Kasumi-1 (cell line): ENCODE measurements at regions not wholly inside any gene's neighbourhood (a gene's known extent, or its start where the extent isn't known, plus 50 kb on each side); places are given as distances from the start of the nearest gene placed in this dataset.
"Not testable (repeated sequence)": the region's sequence is repeated elsewhere in the genome, so short reads cannot be mapped to it uniquely, and the experiment has no call there.

Experiments used
- DNase-seq, 2 experiments: peaks; one replicate each; lab custom pipeline; 2025; lab: John Stamatoyannopoulos, UW

- no peak for DNase-seq
Observed at GRCh38 chr14:44385906-44386305, 121.2 kb downstream of the FSCB start.

DNA sequence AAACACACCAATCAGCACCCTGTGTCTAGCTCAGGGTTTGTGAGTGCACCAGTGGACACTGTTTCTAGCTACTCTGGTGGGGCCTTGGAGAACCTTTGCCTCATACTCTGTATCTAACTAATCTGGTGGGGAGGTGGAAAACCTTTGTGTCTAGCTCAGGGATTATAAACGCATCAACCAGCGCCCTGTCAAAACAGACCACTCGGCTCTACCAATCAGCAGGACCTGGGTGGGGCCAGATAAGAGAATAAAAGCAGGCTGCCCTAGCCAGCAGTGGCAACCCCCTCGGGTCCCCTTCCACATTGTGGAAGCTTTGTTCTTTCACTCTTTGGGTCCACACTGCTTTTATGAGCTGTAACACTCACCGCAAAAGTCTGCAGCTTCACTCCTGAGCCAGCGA is 121.8 kb downstream of the FSCB start:
- not testable (repeated sequence) for DNase-seq

DNA sequence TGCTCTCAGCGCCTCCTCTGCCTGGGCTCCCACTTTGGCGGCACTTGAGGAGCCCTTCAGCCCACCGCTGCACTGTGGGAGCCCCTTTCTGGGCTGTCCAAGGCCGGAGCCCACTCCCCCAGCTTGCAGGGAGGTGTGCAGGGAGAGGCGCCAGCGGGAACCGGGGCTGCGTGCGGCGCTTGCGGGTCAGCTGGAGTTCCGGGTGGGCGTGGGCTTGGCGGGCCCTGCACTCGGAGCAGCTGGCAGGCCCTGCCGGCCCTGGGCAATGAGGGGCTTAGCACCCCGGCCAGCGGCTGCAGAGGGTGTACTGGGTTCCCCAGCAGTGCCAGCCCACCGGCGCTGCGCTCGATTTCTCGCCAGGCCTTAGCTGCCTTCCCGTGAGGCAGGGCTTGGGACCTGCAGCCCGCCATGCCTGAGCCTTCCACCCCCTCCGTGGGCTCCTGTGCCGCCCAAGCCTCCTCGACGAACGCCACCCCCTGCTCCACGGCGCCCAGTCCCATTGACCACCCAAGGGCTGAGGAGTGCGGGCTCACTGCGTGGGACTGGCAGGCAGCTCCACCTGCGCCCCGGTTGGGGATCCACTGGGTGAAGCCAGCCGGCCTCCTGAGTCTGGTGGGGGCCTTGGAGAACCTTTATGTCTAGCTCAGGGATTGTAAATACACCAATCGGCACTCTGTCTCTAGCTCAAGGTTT is 122.3 kb downstream of the FSCB start:
- not testable (repeated sequence) for DNase-seq

- DNase-seq: no peak
Observed at GRCh38 chr14:44384093-44384492, 123.0 kb downstream of the FSCB start.

DNA sequence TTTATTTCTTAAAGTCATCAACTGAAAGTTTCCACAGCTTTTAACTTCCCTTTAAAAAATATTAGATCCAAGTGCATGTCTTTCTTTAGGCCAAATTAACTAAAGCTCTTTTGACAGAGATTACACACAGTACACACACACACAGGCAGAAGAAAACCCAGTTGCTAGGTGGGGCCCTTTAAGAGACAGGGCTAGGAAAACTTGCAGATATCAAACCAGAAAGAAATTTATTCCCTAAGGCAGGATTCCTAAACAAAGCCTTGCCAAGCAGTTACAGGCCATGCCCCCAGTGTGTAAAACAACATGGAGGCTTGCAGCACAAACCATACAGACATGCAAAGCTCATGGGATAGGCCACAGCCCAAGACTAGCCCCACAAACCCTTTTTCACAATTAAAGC is 123.4 kb downstream of the FSCB start:
- no peak for DNase-seq

GRCh38 chr14:44379292-44379977 is 127.6 kb downstream of the FSCB start:
- peak in 1 of 2 experiments; percentile 10 for DNase-seq

DNA sequence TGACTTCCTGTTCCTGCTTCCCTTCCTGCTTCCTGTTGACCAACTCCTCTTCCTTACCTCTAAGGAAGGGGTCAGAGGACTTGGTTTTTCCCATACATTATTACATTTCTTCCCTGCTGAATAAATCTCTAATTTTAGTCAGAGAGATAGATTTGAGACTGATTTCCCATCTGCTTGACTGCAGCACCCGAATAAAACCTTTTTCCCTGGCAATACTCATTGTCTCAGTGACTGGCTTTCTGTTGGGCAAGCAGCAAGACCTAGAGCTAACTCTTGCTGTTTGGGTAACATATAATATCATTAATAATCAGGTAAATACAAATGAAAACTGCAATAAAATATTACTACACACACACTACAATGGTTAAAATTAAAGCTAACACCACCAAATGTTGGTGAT is 132.2 kb downstream of the FSCB start:
- no peak for DNase-seq

GRCh38 chr14:44372807-44373489 is 134.1 kb downstream of the FSCB start:
- DNase-seq: no peak

DNA sequence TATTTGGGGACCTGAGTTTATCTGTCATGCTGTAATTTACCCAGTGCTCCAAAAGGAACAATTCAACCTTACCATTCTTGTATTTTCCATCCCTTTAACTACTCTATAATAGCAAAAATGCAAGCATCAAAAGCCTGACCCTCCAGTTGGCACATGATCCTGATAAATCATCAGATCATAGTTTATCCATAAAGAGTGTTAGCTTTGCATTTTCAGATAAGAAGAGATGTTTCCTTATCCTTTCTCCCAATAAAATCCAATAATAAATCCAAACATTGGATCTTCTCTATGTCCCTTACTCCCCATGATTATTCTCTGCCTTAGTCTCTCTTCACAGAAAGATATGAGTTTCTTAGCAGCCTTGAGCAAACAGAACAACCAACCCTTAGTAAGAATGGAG is 134.9 kb downstream of the FSCB start:
- no peak for DNase-seq

GRCh38 chr14:44370727-44371126 is 136.4 kb downstream of the FSCB start:
- DNase-seq: no peak

DNA sequence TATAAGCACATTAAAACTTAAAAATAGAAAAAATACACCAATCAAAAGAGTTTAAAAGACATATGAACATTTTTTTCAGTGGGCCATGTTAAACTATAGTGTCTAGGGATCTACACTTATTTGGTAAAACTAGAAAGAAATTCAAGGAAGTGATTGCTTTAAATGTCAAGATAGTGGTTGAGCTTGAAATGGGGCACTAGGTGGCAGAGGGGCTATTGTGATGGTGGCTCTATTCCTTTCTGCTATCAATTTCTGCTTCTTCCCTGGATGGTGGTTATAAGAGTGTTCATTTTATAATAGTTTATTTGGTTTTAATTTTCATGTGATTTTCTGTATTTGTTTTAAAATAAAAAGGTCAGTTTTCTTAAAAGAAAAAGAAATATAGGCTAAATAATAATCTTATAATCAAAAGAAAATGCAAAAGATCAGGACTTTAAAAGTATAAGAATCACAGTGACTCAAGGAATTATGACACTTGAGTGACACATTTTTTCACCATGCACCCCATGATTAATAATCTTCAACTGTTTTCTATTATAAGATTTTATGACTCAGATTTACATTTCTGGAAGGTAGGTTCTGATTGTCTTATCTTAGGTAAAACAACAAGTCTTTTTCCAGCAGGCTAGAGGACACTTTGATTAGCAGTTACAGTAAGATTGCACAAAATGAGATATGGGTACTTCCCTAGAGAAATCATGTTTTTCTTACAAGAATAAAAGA is 137.5 kb downstream of the FSCB start:
- DNase-seq: peak; percentile 31 to 45

- no peak for DNase-seq
Observed at GRCh38 chr14:44361083-44361482, 146.0 kb downstream of the FSCB start.

GRCh38 chr14:44353805-44354204 is 153.3 kb downstream of the FSCB start:
- DNase-seq: no peak

GRCh38 chr14:44352201-44352600 is 154.9 kb downstream of the FSCB start:
- DNase-seq: no peak

- DNase-seq: no peak
Observed at GRCh38 chr14:44347316-44347715, 159.8 kb downstream of the FSCB start.

DNA sequence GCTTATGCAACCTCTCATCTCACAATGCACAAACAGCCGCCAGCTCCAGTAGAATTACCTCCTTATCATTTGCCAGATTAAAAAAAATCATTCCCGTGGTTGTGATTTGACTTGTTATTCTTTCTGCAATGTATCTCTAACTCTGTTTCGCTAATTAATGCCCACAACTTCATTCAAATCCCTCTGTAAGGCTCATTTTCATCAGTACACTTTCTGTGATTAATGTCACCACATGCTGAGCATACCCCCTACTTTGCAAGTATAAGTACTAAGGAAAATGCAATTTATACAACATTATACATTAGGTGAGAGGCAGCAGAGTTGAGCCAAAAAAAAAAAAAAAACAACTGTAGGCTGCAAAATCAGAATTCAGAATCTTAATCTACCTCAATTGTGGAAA is 166.0 kb downstream of the FSCB start:
- DNase-seq: no peak

- no peak for DNase-seq
Observed at GRCh38 chr14:44339862-44340261, 167.2 kb downstream of the FSCB start.

GRCh38 chr14:44339231-44339630 is 167.9 kb downstream of the FSCB start:
- DNase-seq: no peak

DNA sequence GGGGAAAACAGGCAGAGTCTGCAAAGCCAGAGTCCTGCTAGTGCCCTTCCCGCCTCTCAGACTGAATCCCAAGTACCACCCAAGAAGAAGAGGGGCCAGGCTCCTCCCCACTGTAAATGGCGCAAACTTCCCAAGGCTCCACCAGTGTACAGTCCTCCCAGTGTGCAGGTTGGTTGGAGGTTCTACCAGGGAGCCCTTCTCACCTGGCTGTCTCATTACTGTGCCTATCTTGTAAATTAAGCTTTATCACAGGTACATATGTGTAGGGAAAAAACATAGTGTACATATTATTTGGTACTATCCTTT is 189.7 kb downstream of the FSCB start:
- no peak for DNase-seq

DNA sequence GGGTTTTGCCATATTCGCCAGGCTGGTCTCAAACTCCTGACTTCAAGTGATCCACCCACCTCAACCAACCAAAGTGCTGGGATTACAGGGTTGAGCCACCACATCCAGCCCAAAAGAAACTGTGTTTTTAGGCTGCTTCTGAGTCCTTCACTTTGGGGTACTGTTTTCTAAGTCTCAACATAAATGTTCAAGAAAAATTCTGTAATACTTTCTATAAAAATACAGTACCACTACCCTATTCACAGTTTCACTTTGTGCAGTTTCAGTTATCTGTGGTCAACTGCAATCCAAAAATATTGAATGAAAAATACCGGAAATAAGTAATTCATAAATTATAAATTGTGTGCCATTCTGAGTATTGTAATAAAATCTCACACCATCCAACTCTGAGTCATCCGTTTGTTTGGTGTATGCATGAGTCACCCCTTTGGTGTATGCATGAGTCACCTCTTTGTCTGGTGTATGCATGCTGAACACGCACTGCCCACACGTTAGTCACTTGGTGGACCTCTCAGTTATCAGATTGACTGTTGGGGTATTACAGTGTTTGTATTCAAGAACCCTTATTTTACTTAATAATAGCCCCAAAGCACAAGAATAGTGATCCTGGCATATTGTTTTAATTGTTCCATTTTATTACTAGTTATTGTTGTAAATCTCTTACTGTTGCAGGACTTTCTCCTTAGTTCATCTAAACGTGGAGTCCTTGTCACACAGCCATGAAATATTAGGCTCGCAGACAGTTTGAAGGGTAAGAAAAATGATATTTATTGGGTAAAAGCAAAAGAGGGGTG is 190.2 kb downstream of the FSCB start:
- peak; percentile 74 to 80 for DNase-seq

- no peak for DNase-seq
Observed at GRCh38 chr14:44309331-44309730, 197.8 kb downstream of the FSCB start.

GRCh38 chr14:44300916-44301315 is 206.2 kb downstream of the FSCB start:
- DNase-seq: no peak
